HepG2 (cell line): ENCODE measurements at regions not wholly inside any gene's neighbourhood (a gene's known extent, or its start where the extent isn't known, plus 50 kb on each side); places are given as distances from the start of the nearest gene placed in this dataset.

Experiments used
- ARID2 ChIP-seq: sonication (generic); formaldehyde crosslinking; IDR thresholded peaks from 2 replicates; pipeline ENCODE4 v1.8.1; 2022; ENCODE audit warnings: mild to moderate bottlenecking, missing genetic modification reagents, borderline replicate concordance
- BORCS8-MEF2B ChIP-seq: sonication (generic); formaldehyde crosslinking; IDR thresholded peaks from 2 replicates; pipeline ENCODE4 v1.8.0; 2022; ENCODE audit warnings: mild to moderate bottlenecking, missing genetic modification reagents
- RAD21 ChIP-seq: fragments of 450-650 bp; formaldehyde crosslinking; IDR thresholded peaks from 2 replicates; pipeline ENCODE4 v1.5.0; 2020; ENCODE audit warnings: mild to moderate bottlenecking
- REST ChIP-seq, 2 experiments: IDR thresholded peaks; 2 replicates each; pipeline ENCODE4 v1.6.1; 2011 to 2012; ENCODE audit warnings: low read length in 2 of 2, borderline replicate concordance in 1 of 2, low read depth in 1 of 2, mild to moderate bottlenecking in 1 of 2, moderate library complexity in 1 of 2
- RFX5 ChIP-seq: IDR thresholded peaks from 2 replicates; pipeline ENCODE4 v1.6.1; 2011; ENCODE audit warnings: low read depth, low read length, improper control_type of control experiment
- YEATS4 ChIP-seq: sonication (generic); formaldehyde crosslinking; IDR thresholded peaks from 2 replicates; pipeline ENCODE4 v1.4.0; 2020; ENCODE audit warnings: missing genetic modification reagents, borderline replicate concordance
- TF ChIP-seq, protein P1 (sequence below): sonication (generic); formaldehyde crosslinking; IDR thresholded peaks from 2 replicates; pipeline ENCODE4 v1.5.0; 2020; ENCODE audit warnings: mild to moderate bottlenecking, missing genetic modification reagents, moderate library complexity

- no peak for TF ChIP-seq REST (IDR thresholded peaks at IDR 0.05; ENCODE audit: borderline replicate concordance in 1 of 2, low read depth in 1 of 2, low read length in 2 of 2)
- TF ChIP-seq RFX5, result no peak
- TF ChIP-seq, protein P1, sequence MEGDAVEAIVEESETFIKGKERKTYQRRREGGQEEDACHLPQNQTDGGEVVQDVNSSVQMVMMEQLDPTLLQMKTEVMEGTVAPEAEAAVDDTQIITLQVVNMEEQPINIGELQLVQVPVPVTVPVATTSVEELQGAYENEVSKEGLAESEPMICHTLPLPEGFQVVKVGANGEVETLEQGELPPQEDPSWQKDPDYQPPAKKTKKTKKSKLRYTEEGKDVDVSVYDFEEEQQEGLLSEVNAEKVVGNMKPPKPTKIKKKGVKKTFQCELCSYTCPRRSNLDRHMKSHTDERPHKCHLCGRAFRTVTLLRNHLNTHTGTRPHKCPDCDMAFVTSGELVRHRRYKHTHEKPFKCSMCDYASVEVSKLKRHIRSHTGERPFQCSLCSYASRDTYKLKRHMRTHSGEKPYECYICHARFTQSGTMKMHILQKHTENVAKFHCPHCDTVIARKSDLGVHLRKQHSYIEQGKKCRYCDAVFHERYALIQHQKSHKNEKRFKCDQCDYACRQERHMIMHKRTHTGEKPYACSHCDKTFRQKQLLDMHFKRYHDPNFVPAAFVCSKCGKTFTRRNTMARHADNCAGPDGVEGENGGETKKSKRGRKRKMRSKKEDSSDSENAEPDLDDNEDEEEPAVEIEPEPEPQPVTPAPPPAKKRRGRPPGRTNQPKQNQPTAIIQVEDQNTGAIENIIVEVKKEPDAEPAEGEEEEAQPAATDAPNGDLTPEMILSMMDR (CRISPR knock-in tag), result no peak
- TF ChIP-seq YEATS4 (CRISPR knock-in tag), result no peak
- TF ChIP-seq ARID2, result no peak
- TF ChIP-seq BORCS8-MEF2B (CRISPR knock-in tag), result no peak
- no peak for TF ChIP-seq RAD21 (CRISPR knock-in tag)
Measured at GRCh38 chr4:33989820-33990443, 2254.4 kb downstream of the ARAP2 start.
